CD8-positive, alpha-beta memory T cell (primary cell): ENCODE measurements at regions not wholly inside any gene's neighbourhood (a gene's known extent, or its start where the extent isn't known, plus 50 kb on each side); places are given as distances from the start of the nearest gene placed in this dataset.
"Not testable (repeated sequence)": the region's sequence is repeated elsewhere in the genome, so short reads cannot be mapped to it uniquely, and the experiment has no call there.

Experiments used
- CTCF ChIA-PET: fragments of 350-600 bp; sonication (Branson Sonifier 250); formaldehyde crosslinking; loops from one replicate; lab custom pipeline; 2021; ENCODE audit warnings: antibody characterized with exemption; lab: Charles Lee
- POLR2A ChIA-PET: fragments of 350-600 bp; sonication (Branson Sonifier 250); formaldehyde crosslinking; loops from one replicate; lab custom pipeline; 2021; ENCODE audit warnings: antibody characterized with exemption; lab: Charles Lee
- DNase-seq, 5 donors: peaks; one replicate each; pipeline versions ENCODE4 v3.0.0 to v3.0.0-alpha.2; 2020 to 2022; ENCODE audit warnings: mixed read lengths in 1 of 5
- H3K27ac ChIP-seq: one replicate; pipeline ENCODE4 v1.7.0; 2013; ENCODE audit warnings: low read depth, mild to moderate bottlenecking, low read length, moderate library complexity
- H3K27me3 ChIP-seq: 2 replicates; pipeline ENCODE4 v1.7.0; 2013; ENCODE audit warnings: low read length, mild to moderate bottlenecking; ENCODE audit not compliant: insufficient read depth, poor library complexity, severe bottlenecking
- H3K36me3 ChIP-seq: 2 replicates; pipeline ENCODE4 v1.7.0; 2013; ENCODE audit warnings: mild to moderate bottlenecking, low read length, moderate library complexity; ENCODE audit not compliant: insufficient read depth
- H3K4me1 ChIP-seq: 2 replicates; pipeline ENCODE4 v1.7.0; 2013; ENCODE audit warnings: mild to moderate bottlenecking, low read length, moderate library complexity; ENCODE audit not compliant: insufficient read depth
- H3K4me3 ChIP-seq: 2 replicates; pipeline ENCODE4 v1.7.0; 2013; ENCODE audit warnings: mild to moderate bottlenecking, low read length
- H3K9me3 ChIP-seq: 2 replicates; pipeline ENCODE4 v1.7.0; 2013; ENCODE audit warnings: mild to moderate bottlenecking, low read length
- H3K27ac Mint-ChIP-seq, 8 donors: one replicate each; pipeline ENCODE4 v1.8.0; 2020 to 2021; ENCODE audit warnings: mixed read lengths in 8 of 8, mild to moderate bottlenecking in 6 of 8, inconsistent platforms in 3 of 8, moderate library complexity in 3 of 8
- H3K27me3 Mint-ChIP-seq, 2 donors: one replicate each; pipeline ENCODE4 v1.8.0; 2020 to 2021; ENCODE audit warnings: mixed read lengths in 2 of 2, mild to moderate bottlenecking in 1 of 2, moderate library complexity in 1 of 2
- H3K36me3 Mint-ChIP-seq, 3 donors: one replicate each; pipeline ENCODE4 v1.8.0; 2020 to 2021; ENCODE audit warnings: mixed read lengths in 3 of 3, inconsistent platforms in 1 of 3, mild to moderate bottlenecking in 1 of 3
- H3K4me1 Mint-ChIP-seq, 3 donors: one replicate each; pipeline ENCODE4 v1.8.0; 2020 to 2021; ENCODE audit warnings: mixed read lengths in 3 of 3, inconsistent platforms in 1 of 3, mild to moderate bottlenecking in 1 of 3
- H3K4me3 Mint-ChIP-seq, 7 donors: one replicate each; pipeline ENCODE4 v1.8.0; 2020 to 2021; ENCODE audit warnings: mixed read lengths in 7 of 7, mild to moderate bottlenecking in 6 of 7, moderate library complexity in 4 of 7, inconsistent platforms in 2 of 7
- H3K9me3 Mint-ChIP-seq, 5 donors: one replicate each; pipeline ENCODE4 v1.8.0; 2020 to 2022; ENCODE audit warnings: mixed read lengths in 5 of 5, mild to moderate bottlenecking in 3 of 5, moderate library complexity in 2 of 5, inconsistent platforms in 1 of 5

GRCh38 chr15:68489421-68489820 is 57.5 kb upstream of the ITGA11 start:
- POLR2A ChIA-PET = no interaction called here
- no peak overlapping the region for H3K4me3 Mint-ChIP-seq
- Histone ChIP-seq H3K27me3 (no peaks in the 10 kb centered on the region), H3K9me3 (no peaks in the 10 kb centered on the region), H3K36me3 (no peaks in the 10 kb centered on the region), H3K27ac (no peak overlapping the region), H3K4me1 (no peaks in the 10 kb centered on the region), H3K4me3 (no peak overlapping the region)
- H3K27me3 Mint-ChIP-seq = peaks cover 15 to 42% of the 10 kb centered on the region in 2 donors
- H3K9me3 Mint-ChIP-seq = no peaks in the 10 kb centered on the region
- no peaks in the 10 kb centered on the region for H3K4me1 Mint-ChIP-seq
- CTCF ChIA-PET = no interaction called here
- no peaks in the 10 kb centered on the region for H3K36me3 Mint-ChIP-seq
- DNase-seq = no peak
- no peak overlapping the region for H3K27ac Mint-ChIP-seq

DNA sequence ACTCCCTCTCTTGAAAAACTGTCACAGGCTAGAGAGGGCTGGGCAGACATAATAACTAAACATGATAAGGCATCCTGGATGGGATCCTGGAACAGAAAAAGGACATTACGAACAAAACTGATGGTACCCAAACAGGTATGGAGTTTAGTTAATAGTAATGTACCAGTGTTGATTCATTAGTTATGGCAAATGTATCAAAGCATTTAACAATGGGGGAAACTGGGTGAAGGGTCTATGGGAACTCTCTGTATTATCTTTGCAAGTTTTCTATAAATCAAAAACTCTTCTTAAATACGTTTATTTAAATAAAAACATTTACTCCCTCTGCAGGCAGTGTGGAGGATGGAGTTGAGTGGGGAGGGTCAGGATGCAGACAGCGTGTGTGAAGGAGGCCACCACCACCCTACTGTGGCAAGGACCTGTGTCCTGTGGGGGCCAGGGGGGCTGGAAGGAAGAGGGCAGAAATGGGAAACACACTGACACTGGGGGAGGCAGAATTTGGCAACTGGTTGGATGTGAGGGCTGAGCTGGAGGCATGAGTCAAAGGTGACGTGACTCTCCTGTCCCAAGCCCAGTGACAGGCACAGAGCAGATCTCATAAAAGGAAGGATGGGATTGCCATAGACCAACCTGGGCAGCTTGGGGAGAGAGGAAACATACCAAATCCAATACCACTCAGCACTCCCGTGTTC is 59.6 kb upstream of the ITGA11 start:
- no peak overlapping the region for H3K4me3 Mint-ChIP-seq
- no peak for DNase-seq
- no peaks in the 10 kb centered on the region for H3K36me3 Mint-ChIP-seq
- no peaks in the 10 kb centered on the region for H3K4me1 Mint-ChIP-seq
- POLR2A ChIA-PET = no interaction called here
- H3K27me3 ChIP-seq = no peaks in the 10 kb centered on the region
- no peaks in the 10 kb centered on the region for H3K4me1 ChIP-seq
- no peaks in the 10 kb centered on the region for H3K36me3 ChIP-seq
- H3K9me3 Mint-ChIP-seq = no peaks in the 10 kb centered on the region
- CTCF ChIA-PET = no interaction called here
- no peak overlapping the region for H3K27ac Mint-ChIP-seq
- H3K4me3 ChIP-seq = no peak overlapping the region
- no peak overlapping the region for H3K27ac ChIP-seq
- H3K27me3 Mint-ChIP-seq = peaks cover 7 to 43% of the 10 kb centered on the region in 2 donors
- H3K9me3 ChIP-seq = no peaks in the 10 kb centered on the region

- Histone ChIP-seq H3K27ac (no peak overlapping the region), H3K9me3 (no peaks in the 10 kb centered on the region), H3K4me1 (no peaks in the 10 kb centered on the region), H3K4me3 (no peak overlapping the region), H3K36me3 (no peaks in the 10 kb centered on the region), H3K27me3 (no peaks in the 10 kb centered on the region)
- ChIA-PET POLR2A (no interaction called here), CTCF (no interaction called here)
- Mint-ChIP-seq H3K4me3 (no peak overlapping the region), H3K4me1 (no peaks in the 10 kb centered on the region), H3K27ac (no peak overlapping the region), H3K9me3 (no peaks in the 10 kb centered on the region), H3K27me3 (peaks cover 6 to 43% of the 10 kb centered on the region in 2 donors), H3K36me3 (no peaks in the 10 kb centered on the region)
- no peak for DNase-seq
These were observed 60.9 kb upstream of the ITGA11 start for GRCh38 chr15:68492855-68493254.

DNA sequence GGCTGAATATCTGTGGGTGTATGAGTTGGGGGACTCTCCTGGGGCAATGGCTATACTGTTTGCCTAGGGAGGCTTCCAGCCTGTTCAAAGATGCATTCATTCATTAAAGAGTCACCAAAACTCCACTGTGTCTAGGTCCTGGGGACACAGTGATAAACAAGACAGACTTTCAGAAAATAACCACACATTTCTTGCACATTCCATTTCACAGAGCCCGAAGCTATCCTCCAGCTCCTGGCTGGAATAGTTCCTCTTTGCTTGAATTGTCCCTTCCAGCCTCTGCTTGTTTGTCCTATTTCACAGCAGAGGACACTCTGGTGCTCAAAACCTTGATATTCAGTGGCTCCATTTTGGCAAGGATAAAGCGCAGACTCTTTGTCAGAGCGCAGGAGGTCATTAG is 61.7 kb upstream of the ITGA11 start:
- Histone ChIP-seq H3K4me3 (no peak overlapping the region), H3K4me1 (no peaks in the 10 kb centered on the region), H3K36me3 (no peaks in the 10 kb centered on the region), H3K27me3 (no peaks in the 10 kb centered on the region), H3K9me3 (no peaks in the 10 kb centered on the region), H3K27ac (no peak overlapping the region)
- Mint-ChIP-seq H3K4me1 (no peaks in the 10 kb centered on the region), H3K36me3 (no peaks in the 10 kb centered on the region), H3K27ac (no peak overlapping the region), H3K27me3 (peaks cover 6 to 37% of the 10 kb centered on the region in 2 donors), H3K4me3 (no peak overlapping the region), H3K9me3 (no peaks in the 10 kb centered on the region)
- CTCF ChIA-PET = no interaction called here
- no peak for DNase-seq
- POLR2A ChIA-PET = no interaction called here

GRCh38 chr15:68494573-68495110 is 62.7 kb upstream of the ITGA11 start:
- no peaks in the 10 kb centered on the region for H3K4me1 Mint-ChIP-seq
- no peaks in the 10 kb centered on the region for H3K36me3 Mint-ChIP-seq
- no peak overlapping the region for H3K27ac ChIP-seq
- H3K27ac Mint-ChIP-seq = no peak overlapping the region
- H3K9me3 Mint-ChIP-seq = no peaks in the 10 kb centered on the region
- H3K4me3 ChIP-seq = no peak overlapping the region
- H3K4me3 Mint-ChIP-seq = no peak overlapping the region
- H3K4me1 ChIP-seq = no peaks in the 10 kb centered on the region
- H3K27me3 ChIP-seq = no peaks in the 10 kb centered on the region
- H3K9me3 ChIP-seq = no peaks in the 10 kb centered on the region
- H3K27me3 Mint-ChIP-seq = peaks cover 6 to 33% of the 10 kb centered on the region in 2 donors
- CTCF ChIA-PET = no interaction called here
- DNase-seq = no peak
- no peaks in the 10 kb centered on the region for H3K36me3 ChIP-seq
- POLR2A ChIA-PET = no interaction called here

DNA sequence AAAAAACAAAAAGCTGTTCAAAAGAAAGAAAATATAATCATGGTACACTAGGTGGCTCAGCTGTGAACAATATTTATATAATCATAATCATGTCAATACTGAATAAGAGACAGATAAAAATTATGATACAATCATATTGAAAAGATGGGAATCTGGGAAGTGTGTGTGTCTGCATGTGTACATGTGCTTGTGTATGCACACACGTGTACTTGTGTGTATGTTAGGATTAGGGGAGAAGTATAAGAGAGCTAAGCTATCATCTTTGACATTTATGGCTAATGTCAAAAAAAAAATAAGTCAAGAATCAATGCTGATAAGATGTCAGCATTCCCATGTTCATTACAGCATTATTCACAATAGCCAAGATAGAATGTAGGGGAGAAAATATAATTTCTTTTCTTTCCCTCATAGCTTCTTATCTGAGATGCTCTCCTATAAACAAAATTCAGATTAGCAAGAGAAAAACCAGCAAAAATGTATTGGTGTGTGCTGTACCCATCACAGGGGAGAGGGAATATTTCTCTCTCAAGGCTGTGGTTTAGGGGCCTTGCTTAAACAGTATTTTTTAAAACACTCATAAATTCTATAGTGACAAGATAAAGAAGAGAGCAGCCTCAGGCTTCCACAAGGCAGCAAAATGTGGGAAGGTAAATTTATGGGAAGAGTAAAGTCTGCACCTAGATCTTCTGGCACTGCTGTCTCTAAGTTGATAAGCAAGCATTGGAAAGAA is 63.4 kb upstream of the ITGA11 start:
- Histone ChIP-seq H3K27me3 (no peaks in the 10 kb centered on the region), H3K36me3 (no peaks in the 10 kb centered on the region), H3K27ac (no peak overlapping the region), H3K4me1 (no peaks in the 10 kb centered on the region), H3K4me3 (no peak overlapping the region), H3K9me3 (no peaks in the 10 kb centered on the region)
- no peaks in the 10 kb centered on the region for H3K4me1 Mint-ChIP-seq
- no peak overlapping the region for H3K4me3 Mint-ChIP-seq
- no peaks in the 10 kb centered on the region for H3K36me3 Mint-ChIP-seq
- no peak overlapping the region for H3K27ac Mint-ChIP-seq
- ChIA-PET CTCF (no interaction called here), POLR2A (no interaction called here)
- peaks cover 7 to 32% of the 10 kb centered on the region in 2 donors for H3K27me3 Mint-ChIP-seq
- no peaks in the 10 kb centered on the region for H3K9me3 Mint-ChIP-seq
- no peak for DNase-seq

- no peaks in the 10 kb centered on the region for H3K27me3 ChIP-seq
- POLR2A ChIA-PET = no interaction called here
- no peaks in the 10 kb centered on the region for H3K4me1 Mint-ChIP-seq
- no peaks in the 10 kb centered on the region for H3K36me3 Mint-ChIP-seq
- H3K27ac Mint-ChIP-seq = no peak overlapping the region
- H3K9me3 Mint-ChIP-seq = no peaks in the 10 kb centered on the region
- H3K36me3 ChIP-seq = no peaks in the 10 kb centered on the region
- H3K4me3 Mint-ChIP-seq = no peak overlapping the region
- CTCF ChIA-PET = no interaction called here
- no peaks in the 10 kb centered on the region for H3K4me1 ChIP-seq
- no peak overlapping the region for H3K4me3 ChIP-seq
- no peak overlapping the region for H3K27ac ChIP-seq
- peaks cover 6 to 24% of the 10 kb centered on the region in 2 donors for H3K27me3 Mint-ChIP-seq
- no peaks in the 10 kb centered on the region for H3K9me3 ChIP-seq
- DNase-seq = no peak
These were observed 64.2 kb upstream of the ITGA11 start for GRCh38 chr15:68495981-68496705.

- H3K27ac Mint-ChIP-seq, DNase-seq, H3K4me3 Mint-ChIP-seq, H3K4me1 ChIP-seq, H3K27me3 ChIP-seq, H3K36me3 ChIP-seq, H3K9me3 Mint-ChIP-seq, H3K4me3 ChIP-seq, H3K36me3 Mint-ChIP-seq, H3K4me1 Mint-ChIP-seq, H3K27ac ChIP-seq, CTCF ChIA-PET, H3K9me3 ChIP-seq, POLR2A ChIA-PET: not testable (repeated sequence)
- peaks cover 3 to 25% of the 10 kb centered on the region in 2 donors for H3K27me3 Mint-ChIP-seq
These were observed 64.8 kb upstream of the ITGA11 start for GRCh38 chr15:68496751-68497150.
